HG03378 (cell line): ENCODE measurements at regions not wholly inside any gene's neighbourhood (a gene's known extent, or its start where the extent isn't known, plus 50 kb on each side); places are given as distances from the start of the nearest gene placed in this dataset.

Source experiments
- ATAC-seq: cut with Tn5 transposase; IDR thresholded peaks from one replicate; pipeline ENCODE4 v1.9.1; 2021; ENCODE audit warnings: mild to moderate bottlenecking, moderate library complexity; ENCODE audit not compliant: unreplicated experiment

DNA sequence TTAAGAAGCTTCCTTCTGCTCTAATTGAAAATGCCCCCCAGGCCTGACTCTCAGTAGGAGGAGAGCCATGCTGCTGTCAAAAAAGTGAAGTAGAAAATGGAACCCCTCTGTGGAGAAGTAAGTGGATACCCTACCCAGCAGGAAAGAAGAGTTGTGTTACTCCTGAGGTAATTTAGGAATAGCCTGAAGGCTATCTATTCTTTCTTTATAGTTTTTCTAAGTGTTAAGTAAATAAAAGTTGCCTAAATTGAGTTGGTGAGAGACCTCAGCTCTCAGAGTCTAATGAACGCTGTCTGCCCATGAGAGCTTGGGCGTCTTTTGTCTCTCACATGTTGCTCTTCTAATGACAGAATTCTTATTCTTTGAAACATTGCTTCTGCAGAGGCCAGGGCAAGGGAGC, 116.2 kb downstream of the NSUN3 start:
- no peak for ATAC-seq

DNA sequence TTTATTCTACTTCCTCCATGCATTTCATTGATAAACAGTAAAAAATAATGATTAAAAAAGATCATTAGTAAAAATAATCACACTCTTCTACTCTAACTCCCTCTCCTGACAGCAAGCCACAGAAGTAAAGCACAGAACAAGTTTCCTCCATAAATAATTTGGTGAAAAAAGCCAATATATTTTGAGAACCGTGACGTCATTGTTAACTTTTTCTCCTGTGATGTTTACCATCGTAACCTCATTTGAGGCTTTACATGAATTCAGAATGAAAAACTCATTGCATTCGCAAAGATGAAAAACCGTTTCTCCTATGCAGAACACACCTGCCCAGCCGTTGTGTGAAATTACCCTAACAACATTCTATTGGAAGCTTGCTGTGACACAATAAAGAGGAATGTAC, 120.7 kb downstream of the NSUN3 start:
- no peak for ATAC-seq

GRCh38 chr3:94184781-94185180, 121.9 kb downstream of the NSUN3 start:
- ATAC-seq, result no peak

GRCh38 chr3:94185753-94186152, 122.9 kb downstream of the NSUN3 start:
- ATAC-seq, result no peak

DNA sequence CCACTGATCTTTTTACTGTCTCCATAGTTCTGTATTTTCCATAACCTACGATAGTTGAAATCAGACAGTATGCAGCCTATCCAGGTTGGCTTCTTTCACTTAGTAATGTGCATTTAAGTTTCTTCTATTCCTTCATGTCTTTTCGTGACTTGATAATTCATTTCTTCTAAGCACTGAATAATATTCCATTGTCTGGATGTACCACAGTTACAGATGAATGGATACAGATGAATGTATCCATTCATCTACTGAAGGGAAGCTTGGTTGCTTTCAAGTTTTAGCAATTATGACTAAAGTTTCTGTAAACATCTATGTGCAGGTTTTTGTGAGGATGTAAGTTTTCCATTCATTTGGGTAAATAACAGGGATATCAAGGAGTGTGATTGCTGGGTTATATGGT, 124.8 kb downstream of the NSUN3 start:
- ATAC-seq, result no peak

DNA sequence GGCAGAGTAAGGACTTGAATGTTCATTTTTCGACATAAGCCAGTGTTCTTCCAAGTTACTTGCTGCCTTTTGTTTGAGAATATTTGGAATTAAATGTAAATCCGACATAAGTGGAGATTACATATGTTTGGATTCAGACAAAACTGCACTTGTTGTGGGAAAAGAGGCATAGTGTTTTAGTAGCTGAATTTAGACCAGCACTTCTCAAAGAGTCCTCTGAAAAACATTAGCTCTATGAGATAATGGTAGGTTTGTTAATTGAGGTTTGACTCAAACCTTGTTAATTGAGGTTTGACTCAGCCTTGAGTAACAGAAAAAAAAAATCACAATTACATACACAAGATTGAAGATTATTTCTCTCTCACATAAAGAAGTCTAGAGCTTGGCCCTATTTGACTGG, 132.5 kb downstream of the NSUN3 start:
- ATAC-seq, result no peak

GRCh38 chr3:94206291-94206690, 143.4 kb downstream of the NSUN3 start:
- ATAC-seq, result no peak

GRCh38 chr3:94210256-94210655, 147.4 kb downstream of the NSUN3 start:
- ATAC-seq, result no peak

DNA sequence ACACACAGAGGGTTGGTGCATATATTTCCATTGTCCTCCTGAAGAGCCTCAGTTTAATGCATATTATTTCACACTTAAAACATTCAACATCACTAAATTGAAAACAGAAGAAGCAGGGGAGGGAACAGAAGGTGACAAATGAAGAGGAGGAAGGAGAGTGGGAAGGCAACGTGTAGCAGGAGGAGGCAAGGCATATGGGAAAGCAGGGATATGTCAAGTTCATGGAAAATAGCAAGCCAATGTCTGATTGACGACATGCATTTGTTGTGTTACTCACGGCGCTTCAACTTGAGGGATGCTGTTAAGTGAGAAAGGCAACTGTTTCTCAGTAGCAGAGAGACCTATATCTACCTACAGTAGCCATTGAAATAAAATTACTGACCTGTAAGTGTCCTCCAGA, 154.5 kb downstream of the NSUN3 start:
- no peak for ATAC-seq

DNA sequence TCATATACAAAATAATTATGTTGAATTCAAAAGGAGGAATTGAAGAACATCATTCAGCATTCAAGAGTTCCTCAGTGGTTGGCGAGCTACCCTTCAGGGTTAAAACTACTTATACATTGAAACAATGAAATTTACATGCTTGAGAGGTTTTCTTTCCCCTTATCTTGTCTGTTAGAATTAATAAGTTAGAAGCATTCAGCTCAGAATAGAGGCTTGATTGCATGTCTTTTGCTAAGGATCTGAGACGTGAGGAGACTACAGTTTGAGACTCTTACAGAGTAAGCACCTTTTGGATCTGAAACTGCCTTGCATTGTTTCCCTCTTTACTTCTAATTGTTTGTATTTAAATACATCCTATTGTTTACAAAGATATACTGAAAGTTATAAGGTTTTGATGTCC, 157.6 kb downstream of the NSUN3 start:
- no peak for ATAC-seq

GRCh38 chr3:94221829-94222228, 159.0 kb downstream of the NSUN3 start:
- no peak for ATAC-seq

GRCh38 chr3:94225148-94225865, 162.4 kb downstream of the NSUN3 start:
- ATAC-seq, result no peak

- ATAC-seq, result no peak
Measured at GRCh38 chr3:94226078-94226477, 163.2 kb downstream of the NSUN3 start.

DNA sequence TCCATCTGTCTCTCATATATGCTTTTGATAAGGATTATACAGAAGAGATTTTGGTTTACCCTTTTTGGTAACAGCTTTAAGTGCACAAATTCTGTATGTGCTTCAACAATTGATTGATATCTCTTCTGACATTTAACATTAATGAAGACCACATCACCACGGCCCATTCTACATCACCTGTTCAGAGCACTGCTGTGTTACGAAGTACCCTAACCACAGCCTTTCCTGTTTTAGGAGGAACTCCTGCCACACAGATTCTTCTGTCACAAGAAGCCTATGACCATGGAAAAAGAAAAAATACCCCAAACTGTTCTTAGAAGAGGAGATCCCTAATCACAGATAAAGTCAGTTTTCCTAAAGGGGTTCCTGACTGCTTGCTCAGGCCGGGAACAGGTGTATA, 170.1 kb downstream of the NSUN3 start:
- ATAC-seq, result no peak

- ATAC-seq, result peak; percentile 73
Measured at GRCh38 chr3:94234177-94234788, 171.4 kb downstream of the NSUN3 start.

GRCh38 chr3:94241986-94242385, 179.1 kb downstream of the NSUN3 start:
- ATAC-seq, result no peak

DNA sequence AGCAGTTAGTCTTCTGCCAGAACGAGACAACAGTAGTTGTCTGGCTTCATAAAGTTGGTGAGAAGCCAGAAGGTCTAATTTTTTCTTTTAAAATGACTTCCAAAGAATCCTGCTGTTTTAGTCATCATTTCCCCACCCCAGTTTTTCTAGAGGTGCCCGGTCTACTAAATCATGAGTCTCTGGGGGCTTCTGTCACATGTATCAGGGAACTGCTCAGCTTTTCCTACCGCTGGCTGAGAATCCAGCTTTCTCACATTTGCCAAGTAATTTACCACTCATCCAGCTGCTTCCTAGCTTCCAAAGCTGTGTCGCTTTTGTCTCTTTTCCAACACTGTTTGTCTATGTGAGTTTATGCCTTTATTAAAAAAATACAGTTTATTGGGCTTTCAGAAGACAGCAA, 183.3 kb downstream of the NSUN3 start:
- no peak for ATAC-seq

GRCh38 chr3:94248042-94248441, 185.2 kb downstream of the NSUN3 start:
- no peak for ATAC-seq

DNA sequence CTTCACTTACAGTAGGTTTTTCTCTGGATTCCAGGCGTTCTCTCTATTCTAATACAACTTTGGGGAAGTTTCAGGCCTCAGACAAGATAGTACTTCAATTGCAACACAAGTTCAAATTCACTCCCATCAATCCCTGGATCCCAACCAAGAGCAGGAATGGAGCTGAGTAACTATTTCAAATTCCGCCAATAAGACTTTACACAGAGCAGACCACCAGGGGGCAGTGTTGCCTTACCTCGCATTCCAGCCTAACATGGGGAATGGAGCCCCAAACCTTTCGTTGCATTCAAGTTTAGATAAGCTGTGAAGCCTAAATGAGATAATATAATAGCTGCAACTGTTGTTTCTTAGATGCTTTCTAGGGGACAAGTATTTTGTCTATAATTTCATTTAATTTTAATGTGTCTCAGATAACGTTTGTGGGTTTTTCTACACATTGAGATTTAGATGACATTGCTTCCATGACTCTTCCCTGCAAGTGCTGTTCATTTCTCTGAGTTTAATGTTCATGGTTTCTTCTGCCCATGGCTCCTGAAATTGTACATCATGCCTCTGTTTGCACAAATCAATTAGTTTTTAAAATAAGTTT, 186.7 kb downstream of the NSUN3 start:
- ATAC-seq, result peak; percentile 94

- no peak for ATAC-seq
Measured at GRCh38 chr3:94251566-94251965, 188.7 kb downstream of the NSUN3 start.

DNA sequence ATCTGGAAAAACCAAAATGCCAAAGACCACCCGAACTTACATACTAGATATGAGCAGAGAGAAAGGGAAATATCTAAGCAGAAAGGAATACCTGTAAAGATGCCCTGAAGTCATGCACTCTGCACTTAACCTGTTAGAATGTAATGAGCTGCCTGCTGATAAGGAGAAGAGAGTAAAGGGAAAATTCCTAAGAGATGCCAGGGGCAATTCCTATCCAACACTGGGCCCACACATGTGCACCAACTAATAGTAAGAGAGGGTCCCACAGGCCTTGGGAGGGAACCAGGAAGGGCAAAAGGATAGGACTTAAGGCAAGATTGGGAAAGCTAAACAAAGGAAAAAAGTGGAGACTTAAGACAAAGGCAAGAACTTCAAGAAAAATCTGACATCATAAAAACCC, 189.5 kb downstream of the NSUN3 start:
- no peak for ATAC-seq
